BJ (cell line): ENCODE measurements at regions not wholly inside any gene's neighbourhood (a gene's known extent, or its start where the extent isn't known, plus 50 kb on each side); places are given as distances from the start of the nearest gene placed in this dataset.

ENCODE experiments used
- CTCF ChIA-PET: fragments of 350-600 bp; formaldehyde crosslinking; extraction: SDS; loops from one replicate; lab custom pipeline; 2021; ENCODE audit warnings: antibody characterized with exemption, inconsistent platforms; lab: Yijun Ruan, JAX
- POLR2A ChIA-PET: fragments of 300-600 bp; sonication (Branson Sonifier 250); formaldehyde crosslinking; extraction: SDS; loops from one replicate; lab custom pipeline; 2021; ENCODE audit warnings: antibody characterized with exemption; lab: Charles Lee
- DNase-seq: peaks from one replicate; pipeline ENCODE4 v3.0.0-alpha.2; 2011; ENCODE audit warnings: low read depth
- H3K27me3 ChIP-seq: 2 replicates; pipeline ENCODE4 v1.6.0; 2011; ENCODE audit warnings: low read length; ENCODE audit not compliant: control insufficient read depth, insufficient read depth
- H3K36me3 ChIP-seq: 2 replicates; pipeline ENCODE4 v1.5.1; 2011; ENCODE audit warnings: low read length; ENCODE audit not compliant: control insufficient read depth, insufficient read depth
- H3K4me3 ChIP-seq: 2 replicates; pipeline ENCODE4 v1.5.1; 2011; ENCODE audit warnings: low read depth, mild to moderate bottlenecking, control low read depth, low read length
- CTCF ChIP-seq: IDR thresholded peaks from 2 replicates; pipeline ENCODE4 v1.5.1; 2011; ENCODE audit warnings: low read depth, mild to moderate bottlenecking, control low read depth, inconsistent platforms, low read length, moderate library complexity; ENCODE audit not compliant: insufficient read depth

GRCh38 chr1:173407846-173408245, 69.3 kb upstream of the PRDX6 start:
- Histone ChIP-seq H3K36me3 (peaks cover 1% of the 10 kb centered on the region; the same call in 1 of the 2 replicates), H3K27me3 (no peaks in the 10 kb centered on the region), H3K4me3 (no peak overlapping the region)
- CTCF ChIA-PET = interaction anchor here (0.9 to 1.2 kb wide), 2 partner anchors 10 to 152 kb away, joined by 3 to 4 read pairs; no protein-coding TSS in a partner anchor
- no peak for DNase-seq
- POLR2A ChIA-PET = no interaction called here
- no peak for TF ChIP-seq CTCF

- ChIA-PET CTCF (no interaction called here), POLR2A (no interaction called here)
- peaks cover 2% of the 10 kb centered on the region for H3K36me3 ChIP-seq
- H3K4me3 ChIP-seq = no peak overlapping the region
- no peak for TF ChIP-seq CTCF
- no peak for DNase-seq
- no peaks in the 10 kb centered on the region for H3K27me3 ChIP-seq
Observed at GRCh38 chr1:173408886-173409285, 68.2 kb upstream of the PRDX6 start.

- no peak for TF ChIP-seq CTCF
- no peak for DNase-seq
- H3K27me3 ChIP-seq = no peaks in the 10 kb centered on the region
- CTCF ChIA-PET = no interaction called here
- no peak overlapping the region for H3K4me3 ChIP-seq
- H3K36me3 ChIP-seq = peaks cover 2% of the 10 kb centered on the region
- POLR2A ChIA-PET = no interaction called here
Observed at GRCh38 chr1:173409613-173410012, 67.5 kb upstream of the PRDX6 start.

GRCh38 chr1:173410133-173410793, 66.9 kb upstream of the PRDX6 start:
- Histone ChIP-seq H3K4me3 (no peak overlapping the region), H3K36me3 (peaks cover 2% of the 10 kb centered on the region), H3K27me3 (no peaks in the 10 kb centered on the region)
- no peak for DNase-seq
- TF ChIP-seq CTCF = no peak
- ChIA-PET CTCF (no interaction called here), POLR2A (no interaction called here)

- CTCF ChIA-PET = interaction anchor here (0.8 to 1.0 kb wide), 2 partner anchors 20 to 206 kb away, joined by 3 to 5 read pairs; no protein-coding TSS in a partner anchor
- Histone ChIP-seq H3K36me3 (peaks cover 2% of the 10 kb centered on the region), H3K27me3 (no peaks in the 10 kb centered on the region), H3K4me3 (no peak overlapping the region)
- no peak for DNase-seq
- TF ChIP-seq CTCF = no peak
- POLR2A ChIA-PET = no interaction called here
Observed at GRCh38 chr1:173410794-173411236, 66.3 kb upstream of the PRDX6 start.
